ENCODE measurements at regions not wholly inside any gene's neighbourhood (a gene's known extent, or its start where the extent isn't known, plus 50 kb on each side); places are given as distances from the start of the nearest gene placed in this dataset.

- DNase-seq (ENCODE audit: low spot score), result no peak
- Histone ChIP-seq H3K27ac (no peak overlapping the region), H3K9ac (no peak overlapping the region), H4K20me1 (ENCODE audit: low read depth) (no peaks in the 10 kb centered on the region), H3K4me2 (no peak overlapping the region), H3K27me3 (no peaks in the 10 kb centered on the region), H3K4me1 (no peaks in the 10 kb centered on the region), H3K9me3 (ENCODE audit: low read depth) (no peaks in the 10 kb centered on the region), H2AFZ (replicated peaks) (no peak overlapping the region), H3K79me2 (ENCODE audit: low read depth) (no peaks in the 10 kb centered on the region), H3F3A (ENCODE audit: low read depth) (no peaks in the 10 kb centered on the region), H3K36me3 (peaks cover 3% of the 10 kb centered on the region), H3K4me3 (no peak overlapping the region)
- Mint-ChIP-seq H3K27ac (no peak overlapping the region), H3K9me3 (peaks cover 7% of the 10 kb centered on the region), H3K36me3 (no peaks in the 10 kb centered on the region), H3K4me3 (no peak overlapping the region), H3K27me3 (ENCODE audit: insufficient read depth, low read depth) (no peaks in the 10 kb centered on the region), H3K4me1 (no peaks in the 10 kb centered on the region)
- TF ChIP-seq CTCF (IDR thresholded peaks at IDR 0.05) (no peak), EZH2 (IDR thresholded peaks at IDR 0.05) (no peak), EZH2phosphoT487 (IDR thresholded peaks at IDR 0.05) (no peak)
Observed at GRCh38 chr11:133762538-133762937, 82.8 kb downstream of the SPATA19 start.

GRCh38 chr11:133753150-133753549, 92.2 kb downstream of the SPATA19 start:
- H3K27ac ChIP-seq, result no peak overlapping the region
- H4K20me1 ChIP-seq (ENCODE audit: low read depth), result no peaks in the 10 kb centered on the region
- no peak for DNase-seq (ENCODE audit: low spot score)
- no peaks in the 10 kb centered on the region for H3K79me2 ChIP-seq (ENCODE audit: low read depth)
- H3K4me1 Mint-ChIP-seq, result peaks cover 25% of the 10 kb centered on the region
- peaks cover 6% of the 10 kb centered on the region for H3K27me3 Mint-ChIP-seq (ENCODE audit: insufficient read depth, low read depth)
- no peak overlapping the region for H3K27ac Mint-ChIP-seq
- no peaks in the 10 kb centered on the region for H3K36me3 Mint-ChIP-seq
- H3K4me2 ChIP-seq, result no peak overlapping the region
- TF ChIP-seq CTCF (IDR thresholded peaks at IDR 0.05), result no peak
- H3K27me3 ChIP-seq, result no peaks in the 10 kb centered on the region
- H3K36me3 ChIP-seq, result peaks cover 1% of the 10 kb centered on the region
- no peak overlapping the region for H3K4me3 Mint-ChIP-seq
- no peak overlapping the region for H3K9ac ChIP-seq
- no peak overlapping the region for H3K4me3 ChIP-seq
- peaks cover 3% of the 10 kb centered on the region for H3K9me3 Mint-ChIP-seq
- H3K4me1 ChIP-seq, result no peaks in the 10 kb centered on the region
- H3F3A ChIP-seq (ENCODE audit: low read depth), result no peaks in the 10 kb centered on the region
- H3K9me3 ChIP-seq (ENCODE audit: low read depth), result no peaks in the 10 kb centered on the region
- peak overlapping the region; percentile 39 for H2AFZ ChIP-seq (replicated peaks)

GRCh38 chr11:133749841-133750240, 95.5 kb downstream of the SPATA19 start:
- Histone ChIP-seq H3K4me1 (no peaks in the 10 kb centered on the region), H2AFZ (replicated peaks) (no peak overlapping the region), H3K79me2 (ENCODE audit: low read depth) (no peaks in the 10 kb centered on the region), H3K36me3 (no peaks in the 10 kb centered on the region), H3K9me3 (ENCODE audit: low read depth) (no peaks in the 10 kb centered on the region), H3K4me2 (no peak overlapping the region), H4K20me1 (ENCODE audit: low read depth) (no peaks in the 10 kb centered on the region), H3K27ac (no peak overlapping the region), H3K27me3 (no peaks in the 10 kb centered on the region), H3F3A (ENCODE audit: low read depth) (no peaks in the 10 kb centered on the region), H3K9ac (no peak overlapping the region), H3K4me3 (no peak overlapping the region)
- TF ChIP-seq EZH2 (IDR thresholded peaks at IDR 0.05), result no peak
- no peaks in the 10 kb centered on the region for H3K36me3 Mint-ChIP-seq
- no peak for DNase-seq (ENCODE audit: low spot score)
- peaks cover 2% of the 10 kb centered on the region for H3K9me3 Mint-ChIP-seq
- peaks cover 40% of the 10 kb centered on the region for H3K4me1 Mint-ChIP-seq
- H3K4me3 Mint-ChIP-seq, result no peak overlapping the region
- peaks cover 14% of the 10 kb centered on the region for H3K27me3 Mint-ChIP-seq (ENCODE audit: insufficient read depth, low read depth)
- peak overlapping the region; percentile 91 for H3K27ac Mint-ChIP-seq

GRCh38 chr11:133747409-133747808, 97.9 kb downstream of the SPATA19 start:
- Mint-ChIP-seq H3K4me3 (no peak overlapping the region), H3K27ac (no peak overlapping the region), H3K36me3 (no peaks in the 10 kb centered on the region), H3K27me3 (ENCODE audit: insufficient read depth, low read depth) (peaks cover 12% of the 10 kb centered on the region), H3K9me3 (peaks cover 2% of the 10 kb centered on the region), H3K4me1 (peaks cover 32% of the 10 kb centered on the region)
- TF ChIP-seq EZH2phosphoT487 (IDR thresholded peaks at IDR 0.05) (no peak), CTCF (IDR thresholded peaks at IDR 0.05) (no peak), EZH2 (IDR thresholded peaks at IDR 0.05) (no peak)
- Histone ChIP-seq H3K27ac (no peak overlapping the region), H3K27me3 (no peaks in the 10 kb centered on the region), H3F3A (ENCODE audit: low read depth) (no peaks in the 10 kb centered on the region), H4K20me1 (ENCODE audit: low read depth) (no peaks in the 10 kb centered on the region), H3K9ac (no peak overlapping the region), H3K36me3 (no peaks in the 10 kb centered on the region), H2AFZ (replicated peaks) (no peak overlapping the region), H3K4me2 (no peak overlapping the region), H3K4me1 (no peaks in the 10 kb centered on the region), H3K9me3 (ENCODE audit: low read depth) (no peaks in the 10 kb centered on the region), H3K4me3 (no peak overlapping the region), H3K79me2 (ENCODE audit: low read depth) (no peaks in the 10 kb centered on the region)
- no peak for DNase-seq (ENCODE audit: low spot score)

All from neural progenitor cell (in vitro differentiated cells).